NCI-H1105 (cell line): ENCODE measurements at regions not wholly inside any gene's neighbourhood (a gene's known extent, or its start where the extent isn't known, plus 50 kb on each side); places are given as distances from the start of the nearest gene placed in this dataset.
A peak's percentile ranks its signal among the peaks of the same experiment; 100 is the strongest.

ENCODE experiments used
- DNase-seq: peaks from one replicate; lab custom pipeline; 2025; lab: John Stamatoyannopoulos, UW

GRCh38 chr12:16136219-16136988 lies 141.1 kb downstream of the SLC15A5 start:
- DNase-seq = no peak

- no peak for DNase-seq
Measured at GRCh38 chr12:16135323-16135722, 142.2 kb downstream of the SLC15A5 start.

- DNase-seq = no peak
Measured at GRCh38 chr12:16130343-16130742, 147.1 kb downstream of the SLC15A5 start.

GRCh38 chr12:16121953-16122352 lies 155.5 kb downstream of the SLC15A5 start:
- DNase-seq = no peak

- DNase-seq = no peak
Measured at GRCh38 chr12:16119618-16120415, 157.7 kb downstream of the SLC15A5 start.

GRCh38 chr12:16118586-16118985 lies 158.9 kb downstream of the SLC15A5 start:
- no peak for DNase-seq

GRCh38 chr12:16112612-16113560 lies 164.6 kb downstream of the SLC15A5 start:
- peak; percentile 29 for DNase-seq

- DNase-seq = no peak
Measured at GRCh38 chr12:16112130-16112529, 165.4 kb downstream of the SLC15A5 start.

GRCh38 chr12:16110596-16110995 lies 166.9 kb downstream of the SLC15A5 start:
- no peak for DNase-seq

GRCh38 chr12:16103851-16104250 lies 173.6 kb downstream of the SLC15A5 start:
- DNase-seq = no peak

- DNase-seq = no peak
Measured at GRCh38 chr12:16100206-16100605, 177.3 kb downstream of the SLC15A5 start.

GRCh38 chr12:16096273-16096849 lies 181.1 kb downstream of the SLC15A5 start:
- DNase-seq = no peak

- DNase-seq = no peak
Measured at GRCh38 chr12:16095531-16096110, 181.9 kb downstream of the SLC15A5 start.

- no peak for DNase-seq
Measured at GRCh38 chr12:16094437-16094836, 183.0 kb downstream of the SLC15A5 start.

GRCh38 chr12:16093825-16094224 lies 182.7 kb downstream of the DERA start:
- DNase-seq = no peak

- DNase-seq = no peak
Measured at GRCh38 chr12:16090974-16091373, 179.8 kb downstream of the DERA start.

GRCh38 chr12:16088421-16088820 lies 177.3 kb downstream of the DERA start:
- DNase-seq = no peak
